DND-41 (cell line): ENCODE measurements at regions not wholly inside any gene's neighbourhood (a gene's known extent, or its start where the extent isn't known, plus 50 kb on each side); places are given as distances from the start of the nearest gene placed in this dataset.

Source experiments
- EZH2 ChIP-seq: IDR thresholded peaks from 3 replicates; pipeline ENCODE4 v1.6.1; 2012; ENCODE audit warnings: borderline replicate concordance, low read depth, mild to moderate bottlenecking, moderate library complexity, low read length, inconsistent platforms; ENCODE audit not compliant: severe bottlenecking
- TF ChIP-seq, protein P1 (sequence below): IDR thresholded peaks from 2 replicates; pipeline ENCODE4 v1.5.1; 2012; ENCODE audit warnings: borderline replicate concordance, low read length, moderate library complexity, mild to moderate bottlenecking; ENCODE audit not compliant: poor library complexity, severe bottlenecking; ENCODE audit errors: extremely low read depth

DNA sequence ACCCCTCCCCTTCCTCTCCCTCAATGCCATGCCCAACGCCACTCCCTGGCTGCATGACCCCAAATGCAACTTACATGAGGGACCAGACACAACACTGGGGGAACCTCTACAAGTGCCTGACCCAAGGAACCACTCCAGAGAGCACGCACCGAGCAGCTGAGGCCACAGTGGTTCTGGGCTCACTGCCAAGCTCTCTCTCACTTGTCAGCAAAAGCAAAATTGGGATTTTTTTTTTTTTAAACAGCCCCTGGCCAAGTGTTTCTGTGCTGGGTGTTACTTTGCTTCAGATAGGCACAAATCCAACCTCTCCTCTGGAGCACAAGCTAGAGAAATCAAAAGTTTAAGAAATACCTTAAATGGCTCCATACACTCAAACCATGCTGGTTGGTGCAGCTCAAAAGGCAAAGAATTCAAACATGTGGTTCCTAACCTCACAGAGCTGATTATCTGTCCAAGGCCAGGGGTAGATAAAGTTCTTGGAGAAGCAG, 363.0 kb downstream of the SETD4 start:
- TF ChIP-seq, protein P1, sequence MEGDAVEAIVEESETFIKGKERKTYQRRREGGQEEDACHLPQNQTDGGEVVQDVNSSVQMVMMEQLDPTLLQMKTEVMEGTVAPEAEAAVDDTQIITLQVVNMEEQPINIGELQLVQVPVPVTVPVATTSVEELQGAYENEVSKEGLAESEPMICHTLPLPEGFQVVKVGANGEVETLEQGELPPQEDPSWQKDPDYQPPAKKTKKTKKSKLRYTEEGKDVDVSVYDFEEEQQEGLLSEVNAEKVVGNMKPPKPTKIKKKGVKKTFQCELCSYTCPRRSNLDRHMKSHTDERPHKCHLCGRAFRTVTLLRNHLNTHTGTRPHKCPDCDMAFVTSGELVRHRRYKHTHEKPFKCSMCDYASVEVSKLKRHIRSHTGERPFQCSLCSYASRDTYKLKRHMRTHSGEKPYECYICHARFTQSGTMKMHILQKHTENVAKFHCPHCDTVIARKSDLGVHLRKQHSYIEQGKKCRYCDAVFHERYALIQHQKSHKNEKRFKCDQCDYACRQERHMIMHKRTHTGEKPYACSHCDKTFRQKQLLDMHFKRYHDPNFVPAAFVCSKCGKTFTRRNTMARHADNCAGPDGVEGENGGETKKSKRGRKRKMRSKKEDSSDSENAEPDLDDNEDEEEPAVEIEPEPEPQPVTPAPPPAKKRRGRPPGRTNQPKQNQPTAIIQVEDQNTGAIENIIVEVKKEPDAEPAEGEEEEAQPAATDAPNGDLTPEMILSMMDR, result no peak
- TF ChIP-seq EZH2, result no peak
